CD4-positive, alpha-beta T cell treated with Interleukin-15 for 4 hours (primary cell): ENCODE measurements at regions not wholly inside any gene's neighbourhood (a gene's known extent, or its start where the extent isn't known, plus 50 kb on each side); places are given as distances from the start of the nearest gene placed in this dataset.
"Not testable (repeated sequence)": the region's sequence is repeated elsewhere in the genome, so short reads cannot be mapped to it uniquely, and the experiment has no call there.

Experiments used
- DNase-seq: peaks from one replicate; pipeline ENCODE4 v3.0.0-alpha.2; 2020; ENCODE audit warnings: low spot score

DNA sequence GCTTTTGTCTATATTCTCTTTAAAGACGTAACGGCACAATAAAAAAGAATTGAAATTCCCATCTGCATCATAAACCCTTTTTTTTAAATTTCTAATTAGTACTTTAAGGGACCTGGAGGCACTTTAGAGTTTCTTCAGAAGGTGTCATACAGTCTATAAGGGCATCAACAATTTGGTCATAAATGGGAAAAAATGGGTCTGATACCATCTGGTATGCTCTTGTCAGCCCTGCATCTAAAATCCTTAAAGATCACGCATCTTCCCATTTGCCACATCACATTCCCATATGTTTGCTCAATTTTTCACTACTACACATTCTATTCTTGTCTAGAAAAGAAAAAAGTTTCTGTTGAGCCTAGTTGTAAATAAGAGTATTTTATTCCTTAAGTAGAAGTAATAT lies 53.8 kb downstream of the COX7C start:
- no peak for DNase-seq

DNA sequence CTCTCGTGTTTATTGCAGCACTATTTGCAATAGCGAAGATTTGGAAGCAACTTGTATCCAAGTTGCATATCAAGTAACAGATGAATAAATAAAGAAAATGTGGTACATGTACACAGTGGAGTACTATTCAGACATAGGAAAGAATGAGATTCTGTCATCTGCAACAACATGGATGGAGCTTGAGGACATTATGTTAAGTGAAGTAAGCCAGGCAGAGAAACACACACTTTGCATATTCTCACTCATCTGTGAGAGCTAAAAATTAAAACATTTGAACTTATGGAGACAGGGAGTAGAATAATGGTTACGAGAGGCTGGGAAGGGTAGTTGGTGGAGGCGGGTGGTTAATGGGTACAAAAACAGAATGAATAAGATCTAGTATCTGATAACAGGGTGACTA lies 56.3 kb downstream of the COX7C start:
- DNase-seq = no peak

- DNase-seq = no peak
Observed at GRCh38 chr5:86675311-86675710, 57.6 kb downstream of the COX7C start.

- peak; percentile 8 for DNase-seq
Observed at GRCh38 chr5:86679529-86679928, 61.8 kb downstream of the COX7C start.

DNA sequence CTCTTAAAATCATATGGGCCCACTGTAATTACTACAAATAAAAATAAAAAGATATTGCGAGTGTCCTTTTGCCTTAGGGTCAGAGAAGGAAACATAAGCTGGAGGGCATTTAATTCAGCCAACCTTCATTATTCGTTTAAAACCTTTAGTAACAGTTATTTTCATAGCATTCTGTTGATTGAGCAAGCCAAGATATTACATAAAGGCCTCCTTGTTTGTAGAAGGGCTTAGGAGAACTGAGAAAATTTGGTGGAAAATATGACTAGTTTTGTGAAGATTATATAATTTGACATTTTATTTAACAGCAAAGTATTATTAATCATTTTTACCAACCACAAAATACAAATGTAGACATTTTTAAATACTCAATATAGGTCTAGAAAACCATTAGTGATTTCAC lies 62.2 kb downstream of the COX7C start:
- no peak for DNase-seq

- no peak for DNase-seq
Observed at GRCh38 chr5:86684222-86684621, 66.5 kb downstream of the COX7C start.

DNA sequence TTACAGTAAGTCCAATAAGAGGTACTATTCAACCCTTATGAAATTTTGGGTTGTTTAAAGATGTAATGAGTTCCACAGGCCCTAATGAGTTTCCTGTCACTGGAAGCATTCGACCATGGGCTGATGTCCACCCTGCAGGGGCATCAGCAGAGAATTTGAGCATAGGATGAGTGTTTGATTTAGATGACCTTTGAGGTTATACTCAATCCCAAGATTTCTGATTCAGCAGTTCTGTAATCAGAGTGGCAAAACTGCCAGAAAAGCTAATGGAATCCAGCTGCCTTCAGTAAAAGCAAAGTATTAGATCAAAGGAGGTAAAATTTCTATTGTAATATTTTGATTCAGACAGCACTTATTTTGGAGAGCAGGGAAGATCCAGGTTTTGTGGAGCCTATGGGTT lies 68.3 kb downstream of the COX7C start:
- no peak for DNase-seq

DNA sequence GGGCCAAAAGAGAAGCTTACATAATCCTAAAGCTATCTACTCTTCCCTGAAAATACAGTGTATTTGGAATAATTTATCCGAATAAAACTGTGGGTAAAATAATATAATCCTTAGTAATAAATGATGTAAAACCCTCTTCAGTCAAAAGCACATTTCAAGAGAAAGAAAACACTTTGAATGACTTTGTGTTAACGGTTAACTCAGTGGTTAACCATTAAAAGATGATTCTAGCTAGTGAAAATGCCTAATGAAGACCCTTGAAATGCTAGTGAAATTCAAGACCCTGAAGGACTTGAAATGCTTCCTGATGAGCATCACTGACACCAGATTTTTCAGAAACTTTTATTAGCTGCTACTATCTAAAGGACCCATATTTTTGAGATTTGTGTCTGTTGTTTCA lies 70.7 kb downstream of the COX7C start:
- DNase-seq = no peak

- DNase-seq = no peak
Observed at GRCh38 chr5:86689103-86689729, 71.5 kb downstream of the COX7C start.

GRCh38 chr5:86709157-86709881 lies 91.6 kb downstream of the COX7C start:
- no peak for DNase-seq

DNA sequence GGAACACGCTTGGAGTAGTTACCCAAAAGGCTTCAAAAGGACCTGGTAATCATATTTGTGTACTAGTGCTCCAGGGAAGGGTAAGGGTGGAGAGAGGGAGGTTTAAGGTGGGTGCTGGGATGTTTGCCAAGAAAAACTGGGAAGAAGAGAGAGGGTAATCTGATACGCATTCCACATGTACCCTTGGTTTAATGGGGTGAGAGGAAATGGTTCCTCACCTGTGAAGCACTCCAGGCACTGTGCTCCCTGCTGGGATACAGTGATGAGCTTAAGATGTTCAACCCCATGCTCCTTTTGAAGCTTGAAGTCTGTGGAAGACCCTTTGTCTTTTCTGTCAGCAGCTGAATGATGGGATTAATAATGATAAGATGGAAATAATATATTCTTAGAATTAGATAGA lies 98.4 kb downstream of the COX7C start:
- DNase-seq = no peak

GRCh38 chr5:86731319-86732117 lies 113.8 kb downstream of the COX7C start:
- not testable (repeated sequence) for DNase-seq

- DNase-seq = no peak
Observed at GRCh38 chr5:86735370-86735769, 117.6 kb downstream of the COX7C start.

DNA sequence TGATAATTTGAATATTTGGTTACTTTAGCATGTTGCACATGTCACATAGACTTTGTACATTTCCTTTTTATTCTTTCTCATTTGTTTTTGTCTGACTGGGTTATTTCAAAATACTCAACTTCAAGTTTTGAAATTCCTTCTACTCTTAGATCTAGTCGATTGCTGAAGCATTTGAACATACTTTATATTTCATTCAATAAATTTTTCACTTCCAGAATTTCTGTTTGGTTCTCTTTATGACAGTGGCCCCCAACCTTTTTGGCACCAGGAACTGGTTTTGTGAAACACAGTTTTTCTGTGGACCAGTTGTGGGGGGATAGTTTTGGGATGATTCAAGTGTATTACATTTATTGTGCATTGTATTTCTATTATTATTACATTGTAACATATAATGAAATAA lies 119.8 kb downstream of the COX7C start:
- no peak for DNase-seq

DNA sequence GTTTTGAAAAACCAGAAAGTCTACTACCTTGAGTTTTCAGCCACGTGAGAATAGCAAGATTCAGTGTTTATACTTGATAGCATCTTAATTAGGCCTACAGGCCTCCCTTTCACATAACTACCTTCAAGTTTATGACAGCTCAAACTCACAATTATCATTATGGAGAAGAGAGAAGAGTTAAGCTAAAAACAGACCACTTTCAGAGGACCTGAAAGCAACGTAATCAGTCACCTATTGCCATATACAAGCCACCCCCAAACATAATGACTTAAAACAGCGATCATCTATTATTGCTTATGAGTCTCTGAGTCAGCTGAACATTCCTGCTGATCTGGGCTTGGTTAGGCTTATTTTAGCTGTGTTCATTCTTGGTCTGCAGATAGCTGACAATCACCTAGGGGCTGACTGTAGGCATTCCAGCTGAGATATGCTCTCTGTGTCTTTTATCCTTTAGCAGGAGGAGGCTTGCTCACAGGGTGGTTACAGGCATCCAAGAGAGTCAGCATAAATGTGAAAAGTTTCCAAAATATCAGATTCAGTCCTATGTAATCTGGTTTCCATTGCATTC lies 130.9 kb downstream of the COX7C start:
- DNase-seq = no peak

- no peak for DNase-seq
Observed at GRCh38 chr5:86749841-86750240, 132.1 kb downstream of the COX7C start.

- DNase-seq = no peak
Observed at GRCh38 chr5:86756839-86757238, 139.1 kb downstream of the COX7C start.

DNA sequence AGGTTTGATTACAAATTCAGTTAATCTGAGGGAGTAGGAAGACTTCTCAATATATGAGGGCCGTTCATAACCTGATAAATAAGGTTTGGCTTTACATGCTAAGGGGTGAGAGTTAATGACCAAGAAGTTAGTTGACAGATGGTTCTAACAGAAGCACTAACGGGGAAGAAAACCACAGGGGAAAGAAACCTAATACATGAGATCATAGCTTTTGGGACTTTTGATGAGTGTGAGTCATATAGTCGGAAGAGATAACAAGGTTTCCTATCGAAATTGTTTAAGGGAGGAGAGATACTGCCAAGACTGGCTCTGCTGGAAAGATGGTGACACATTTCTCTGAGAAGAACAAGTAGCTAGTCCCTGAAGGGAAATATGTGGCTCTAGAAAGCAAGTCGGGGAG lies 140.1 kb downstream of the COX7C start:
- DNase-seq = no peak

DNA sequence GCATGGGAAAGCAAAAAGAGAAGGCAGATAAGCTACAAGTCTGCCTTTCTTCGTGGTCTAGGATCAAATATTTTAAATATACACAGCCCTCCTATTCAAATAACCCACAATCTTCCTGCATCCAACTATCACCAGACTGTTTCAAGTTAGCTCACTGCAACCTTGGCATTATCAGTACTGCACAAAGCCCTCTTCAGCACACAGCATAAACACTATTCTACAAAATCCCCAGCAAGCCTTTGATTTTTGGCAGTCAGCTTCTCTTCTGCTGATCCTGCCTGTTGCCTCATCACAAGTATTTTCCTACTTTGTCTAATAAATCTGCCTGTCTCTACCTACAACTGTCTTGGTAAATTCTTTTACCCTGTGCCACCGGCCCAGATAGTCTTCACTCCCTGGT lies 142.9 kb downstream of the COX7C start:
- no peak for DNase-seq

DNA sequence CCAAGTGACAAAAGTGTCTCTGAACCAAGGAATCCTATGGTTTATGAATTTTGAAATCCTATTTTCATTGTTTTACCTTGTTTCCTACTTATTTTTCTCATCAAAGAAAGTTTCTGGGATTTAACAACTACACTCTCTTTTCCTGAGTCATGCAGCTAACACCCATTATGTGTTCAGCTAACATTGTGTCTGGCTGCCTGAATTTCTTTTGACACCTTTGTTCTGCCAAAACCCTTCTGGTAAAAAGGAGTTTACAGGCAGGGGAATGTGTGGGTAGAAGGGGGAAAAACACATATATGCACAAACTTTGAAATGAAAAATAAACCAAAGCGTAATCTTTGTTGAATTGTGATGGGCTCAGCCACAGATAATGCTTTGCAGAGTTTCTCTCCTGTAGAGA lies 146.2 kb downstream of the COX7C start:
- DNase-seq = no peak

- DNase-seq = no peak
Observed at GRCh38 chr5:86765778-86766502, 148.2 kb downstream of the COX7C start.

DNA sequence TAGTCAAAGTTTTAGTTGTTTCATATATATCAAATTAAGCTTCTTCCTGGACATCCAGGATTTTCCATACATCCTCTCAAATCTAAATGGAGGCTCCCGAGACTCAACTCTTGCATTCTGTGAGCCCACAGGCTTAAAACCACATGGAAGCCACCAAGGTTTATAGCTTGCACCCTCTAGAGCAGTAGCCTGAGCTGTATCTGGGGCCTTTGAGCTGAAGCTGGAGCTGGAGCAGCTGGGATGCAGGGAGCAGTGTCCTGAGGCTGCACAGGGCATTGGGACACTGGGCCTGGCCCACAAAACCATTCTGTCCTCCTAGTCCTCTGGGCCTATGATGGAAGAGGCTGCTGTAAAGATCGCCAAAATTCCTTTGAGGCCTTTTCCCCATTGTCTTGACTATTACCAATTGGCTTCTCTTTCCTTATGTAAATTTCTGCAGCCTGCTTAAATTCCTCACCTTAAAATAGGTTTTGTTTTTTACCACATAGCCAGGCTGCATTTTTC lies 151.0 kb downstream of the COX7C start:
- no peak for DNase-seq
